ENCODE measurements at regions not wholly inside any gene's neighbourhood (a gene's known extent, or its start where the extent isn't known, plus 50 kb on each side); places are given as distances from the start of the nearest gene placed in this dataset.

DNA sequence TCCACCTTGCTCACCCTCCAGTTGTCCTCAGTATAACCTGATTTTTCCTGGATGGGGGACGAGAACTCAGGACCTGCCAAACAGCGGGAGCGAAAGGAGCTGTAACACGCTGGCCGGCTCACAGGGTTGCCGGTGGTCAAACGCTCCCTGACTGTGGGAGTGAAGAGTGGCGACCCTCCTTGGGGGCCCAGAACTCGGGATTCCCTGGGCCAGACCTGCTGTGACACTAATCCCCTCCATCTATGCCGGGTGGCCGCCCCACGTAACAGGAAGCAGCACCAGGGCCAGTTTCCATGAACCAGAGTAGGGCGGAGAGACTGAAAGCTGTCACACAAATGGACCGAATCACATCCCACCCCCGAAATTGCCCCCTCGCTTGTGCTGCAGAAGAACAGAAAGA is 1809.2 kb upstream of the ACO1 start:
- Histone ChIP-seq H4K20me1 (ENCODE audit: insufficient read depth, low read length) (no peaks in the 10 kb centered on the region), H3K4me2 (ENCODE audit: low read length) (no peak overlapping the region), H3K36me3 (replicated peaks; ENCODE audit: low read depth, low read length) (no peaks in the 10 kb centered on the region), H3K4me1 (ENCODE audit: low read length) (no peaks in the 10 kb centered on the region), H3K4me3 (ENCODE audit: low read length) (no peak overlapping the region), H3K9me3 (ENCODE audit: insufficient read depth, low read length) (no peaks in the 10 kb centered on the region), H3K79me2 (ENCODE audit: low read length) (no peaks in the 10 kb centered on the region), H3K9ac (ENCODE audit: low read length) (no peak overlapping the region), H3K27me3 (ENCODE audit: low read depth, low read length) (no peaks in the 10 kb centered on the region), H3K27ac (ENCODE audit: low read length) (no peak overlapping the region), H2AFZ (ENCODE audit: low read depth, low read length) (no peak overlapping the region)
- no peak for TF ChIP-seq EZH2phosphoT487 (IDR thresholded peaks at IDR 0.05; ENCODE audit: low read depth)
- TF ChIP-seq, protein P1, sequence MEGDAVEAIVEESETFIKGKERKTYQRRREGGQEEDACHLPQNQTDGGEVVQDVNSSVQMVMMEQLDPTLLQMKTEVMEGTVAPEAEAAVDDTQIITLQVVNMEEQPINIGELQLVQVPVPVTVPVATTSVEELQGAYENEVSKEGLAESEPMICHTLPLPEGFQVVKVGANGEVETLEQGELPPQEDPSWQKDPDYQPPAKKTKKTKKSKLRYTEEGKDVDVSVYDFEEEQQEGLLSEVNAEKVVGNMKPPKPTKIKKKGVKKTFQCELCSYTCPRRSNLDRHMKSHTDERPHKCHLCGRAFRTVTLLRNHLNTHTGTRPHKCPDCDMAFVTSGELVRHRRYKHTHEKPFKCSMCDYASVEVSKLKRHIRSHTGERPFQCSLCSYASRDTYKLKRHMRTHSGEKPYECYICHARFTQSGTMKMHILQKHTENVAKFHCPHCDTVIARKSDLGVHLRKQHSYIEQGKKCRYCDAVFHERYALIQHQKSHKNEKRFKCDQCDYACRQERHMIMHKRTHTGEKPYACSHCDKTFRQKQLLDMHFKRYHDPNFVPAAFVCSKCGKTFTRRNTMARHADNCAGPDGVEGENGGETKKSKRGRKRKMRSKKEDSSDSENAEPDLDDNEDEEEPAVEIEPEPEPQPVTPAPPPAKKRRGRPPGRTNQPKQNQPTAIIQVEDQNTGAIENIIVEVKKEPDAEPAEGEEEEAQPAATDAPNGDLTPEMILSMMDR (IDR thresholded peaks at IDR 0.05; ENCODE audit: low read depth, low read length): no peak

DNA sequence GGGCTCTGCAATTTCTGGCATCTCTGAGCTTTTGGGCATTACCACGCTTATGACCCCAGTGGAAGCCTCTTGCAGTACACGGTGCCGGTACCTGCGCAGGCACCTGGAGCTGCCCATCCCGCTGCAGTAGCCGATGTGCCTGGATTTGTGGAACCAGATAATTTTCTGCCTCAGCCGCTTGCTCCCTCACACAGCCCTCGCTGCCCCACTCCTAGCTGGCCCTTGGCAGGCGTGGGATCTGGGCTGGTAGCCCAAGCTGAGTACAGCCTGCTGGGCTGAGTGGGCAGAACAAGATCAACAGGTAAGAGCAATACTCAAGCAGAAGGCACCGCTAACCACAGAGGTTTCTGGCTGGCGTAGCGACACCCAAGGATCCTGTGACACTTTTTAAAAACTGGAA is 1808.8 kb upstream of the ACO1 start:
- H3K36me3 ChIP-seq (replicated peaks; ENCODE audit: low read depth, low read length): no peaks in the 10 kb centered on the region
- H3K4me3 ChIP-seq (ENCODE audit: low read length): no peak overlapping the region
- no peak overlapping the region for H3K27ac ChIP-seq (ENCODE audit: low read length)
- no peak overlapping the region for H2AFZ ChIP-seq (ENCODE audit: low read depth, low read length)
- no peaks in the 10 kb centered on the region for H3K4me1 ChIP-seq (ENCODE audit: low read length)
- H3K79me2 ChIP-seq (ENCODE audit: low read length): no peaks in the 10 kb centered on the region
- TF ChIP-seq, protein P1 (IDR thresholded peaks at IDR 0.05; ENCODE audit: low read depth, low read length): no peak
- no peak for TF ChIP-seq EZH2phosphoT487 (IDR thresholded peaks at IDR 0.05; ENCODE audit: low read depth)
- no peaks in the 10 kb centered on the region for H3K9me3 ChIP-seq (ENCODE audit: insufficient read depth, low read length)
- no peak overlapping the region for H3K4me2 ChIP-seq (ENCODE audit: low read length)
- H3K9ac ChIP-seq (ENCODE audit: low read length): no peak overlapping the region
- no peaks in the 10 kb centered on the region for H4K20me1 ChIP-seq (ENCODE audit: insufficient read depth, low read length)
- H3K27me3 ChIP-seq (ENCODE audit: low read depth, low read length): no peaks in the 10 kb centered on the region

DNA sequence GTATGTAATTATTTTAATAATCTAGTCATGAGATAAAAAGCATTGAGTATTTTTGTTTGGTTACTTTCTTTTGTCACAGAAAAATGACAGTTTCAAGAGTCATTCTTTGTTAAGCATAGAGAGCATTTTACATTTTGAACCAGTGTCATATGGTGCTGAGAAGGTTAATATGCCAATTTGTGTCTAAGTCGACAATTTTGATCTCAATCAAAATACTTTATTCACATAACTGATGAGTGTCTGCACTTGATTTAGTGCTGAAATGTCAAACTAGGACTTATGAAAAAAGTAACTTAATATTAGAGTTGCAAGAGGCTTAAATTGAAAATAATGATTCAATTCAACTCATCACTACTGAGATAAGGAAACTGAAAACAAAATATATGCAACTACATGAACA is 1804.6 kb upstream of the ACO1 start:
- H3K9me3 ChIP-seq (ENCODE audit: insufficient read depth, low read length): no peaks in the 10 kb centered on the region
- no peak overlapping the region for H3K4me2 ChIP-seq (ENCODE audit: low read length)
- H3K27ac ChIP-seq (ENCODE audit: low read length): no peak overlapping the region
- H2AFZ ChIP-seq (ENCODE audit: low read depth, low read length): no peak overlapping the region
- H3K4me1 ChIP-seq (ENCODE audit: low read length): no peaks in the 10 kb centered on the region
- H3K27me3 ChIP-seq (ENCODE audit: low read depth, low read length): no peaks in the 10 kb centered on the region
- H4K20me1 ChIP-seq (ENCODE audit: insufficient read depth, low read length): no peaks in the 10 kb centered on the region
- no peak overlapping the region for H3K9ac ChIP-seq (ENCODE audit: low read length)
- H3K36me3 ChIP-seq (replicated peaks; ENCODE audit: low read depth, low read length): no peaks in the 10 kb centered on the region
- no peaks in the 10 kb centered on the region for H3K79me2 ChIP-seq (ENCODE audit: low read length)
- TF ChIP-seq EZH2phosphoT487 (IDR thresholded peaks at IDR 0.05; ENCODE audit: low read depth): no peak
- TF ChIP-seq, protein P1 (IDR thresholded peaks at IDR 0.05; ENCODE audit: low read depth, low read length): no peak
- H3K4me3 ChIP-seq (ENCODE audit: low read length): no peak overlapping the region

DNA sequence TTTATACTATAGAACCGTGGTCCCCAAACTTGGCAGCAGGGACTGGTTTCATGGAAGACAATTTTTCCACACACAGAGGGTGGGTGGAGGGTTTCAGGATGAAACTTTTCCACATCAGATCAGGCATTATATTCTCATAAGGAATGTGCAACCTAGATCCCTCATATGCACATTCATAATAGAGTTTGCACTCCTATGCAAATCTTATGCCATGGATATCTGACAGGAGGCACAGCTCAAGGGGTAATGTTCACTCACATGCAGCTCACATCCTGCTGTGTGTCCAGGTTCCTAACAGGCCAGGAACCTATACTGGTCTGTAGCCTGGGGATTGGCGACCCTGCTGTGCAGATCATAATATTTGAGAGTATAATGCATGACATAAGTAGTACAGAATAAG is 1802.2 kb upstream of the ACO1 start:
- no peaks in the 10 kb centered on the region for H4K20me1 ChIP-seq (ENCODE audit: insufficient read depth, low read length)
- no peaks in the 10 kb centered on the region for H3K4me1 ChIP-seq (ENCODE audit: low read length)
- no peaks in the 10 kb centered on the region for H3K9me3 ChIP-seq (ENCODE audit: insufficient read depth, low read length)
- H3K36me3 ChIP-seq (replicated peaks; ENCODE audit: low read depth, low read length): no peaks in the 10 kb centered on the region
- no peaks in the 10 kb centered on the region for H3K79me2 ChIP-seq (ENCODE audit: low read length)
- no peak overlapping the region for H3K9ac ChIP-seq (ENCODE audit: low read length)
- no peak overlapping the region for H3K4me3 ChIP-seq (ENCODE audit: low read length)
- H2AFZ ChIP-seq (ENCODE audit: low read depth, low read length): no peak overlapping the region
- no peak for TF ChIP-seq EZH2phosphoT487 (IDR thresholded peaks at IDR 0.05; ENCODE audit: low read depth)
- TF ChIP-seq, protein P1 (IDR thresholded peaks at IDR 0.05; ENCODE audit: low read depth, low read length): no peak
- H3K27ac ChIP-seq (ENCODE audit: low read length): no peak overlapping the region
- H3K27me3 ChIP-seq (ENCODE audit: low read depth, low read length): no peaks in the 10 kb centered on the region
- no peak overlapping the region for H3K4me2 ChIP-seq (ENCODE audit: low read length)
